ENCODE measurements at regions not wholly inside any gene's neighbourhood (a gene's known extent, or its start where the extent isn't known, plus 50 kb on each side); places are given as distances from the start of the nearest gene placed in this dataset.

- DNase-seq (ENCODE audit: low read depth in 3 of 3, low spot score in 2 of 3): no peak
Measured at GRCh38 chr4:34108391-34108790, 2135.9 kb downstream of the ARAP2 start.

GRCh38 chr4:34112573-34112972, 2131.7 kb downstream of the ARAP2 start:
- no peak for DNase-seq (ENCODE audit: low read depth in 3 of 3, low spot score in 2 of 3)

GRCh38 chr4:34138385-34138784, 2105.9 kb downstream of the ARAP2 start:
- no peak for DNase-seq (ENCODE audit: low read depth in 3 of 3, low spot score in 2 of 3)

- no peak for DNase-seq (ENCODE audit: low read depth in 3 of 3, low spot score in 2 of 3)
Measured at GRCh38 chr4:34139346-34139745, 2105.0 kb downstream of the ARAP2 start.

GRCh38 chr4:34148322-34148908, 2095.9 kb downstream of the ARAP2 start:
- DNase-seq (ENCODE audit: low read depth in 3 of 3, low spot score in 2 of 3): no peak

- no peak for DNase-seq (ENCODE audit: low read depth in 3 of 3, low spot score in 2 of 3)
Measured at GRCh38 chr4:34157547-34157946, 2086.8 kb downstream of the ARAP2 start.

GRCh38 chr4:34158878-34159277, 2085.4 kb downstream of the ARAP2 start:
- DNase-seq (ENCODE audit: low read depth in 3 of 3, low spot score in 2 of 3): no peak

- no peak for DNase-seq (ENCODE audit: low read depth in 3 of 3, low spot score in 2 of 3)
Measured at GRCh38 chr4:34170946-34171345, 2073.4 kb downstream of the ARAP2 start.

GRCh38 chr4:34176609-34177008, 2067.7 kb downstream of the ARAP2 start:
- DNase-seq (ENCODE audit: low read depth in 3 of 3, low spot score in 2 of 3): no peak

GRCh38 chr4:34178476-34178875, 2065.8 kb downstream of the ARAP2 start:
- no peak for DNase-seq (ENCODE audit: low read depth in 3 of 3, low spot score in 2 of 3)

GRCh38 chr4:34181311-34181841, 2062.9 kb downstream of the ARAP2 start:
- no peak for DNase-seq (ENCODE audit: low read depth in 3 of 3, low spot score in 2 of 3)

- no peak for DNase-seq (ENCODE audit: low read depth in 3 of 3, low spot score in 2 of 3)
Measured at GRCh38 chr4:34181891-34182290, 2062.4 kb downstream of the ARAP2 start.

GRCh38 chr4:34182306-34182705, 2062.0 kb downstream of the ARAP2 start:
- no peak for DNase-seq (ENCODE audit: low read depth in 3 of 3, low spot score in 2 of 3)

- no peak for DNase-seq (ENCODE audit: low read depth in 3 of 3, low spot score in 2 of 3)
Measured at GRCh38 chr4:34183926-34184325, 2060.4 kb downstream of the ARAP2 start.

GRCh38 chr4:34187056-34187455, 2057.3 kb downstream of the ARAP2 start:
- DNase-seq (ENCODE audit: low read depth in 3 of 3, low spot score in 2 of 3): no peak

GRCh38 chr4:34191443-34191842, 2052.9 kb downstream of the ARAP2 start:
- DNase-seq (ENCODE audit: low read depth in 3 of 3, low spot score in 2 of 3): no peak

- DNase-seq (ENCODE audit: low read depth in 3 of 3, low spot score in 2 of 3): no peak
Measured at GRCh38 chr4:34193451-34194154, 2050.7 kb downstream of the ARAP2 start.

- DNase-seq (ENCODE audit: low read depth in 3 of 3, low spot score in 2 of 3): no peak
Measured at GRCh38 chr4:34194585-34194984, 2049.7 kb downstream of the ARAP2 start.

- no peak for DNase-seq (ENCODE audit: low read depth in 3 of 3, low spot score in 2 of 3)
Measured at GRCh38 chr4:34196375-34196774, 2047.9 kb downstream of the ARAP2 start.

GRCh38 chr4:34198966-34199365, 2045.3 kb downstream of the ARAP2 start:
- no peak for DNase-seq (ENCODE audit: low read depth in 3 of 3, low spot score in 2 of 3)

GRCh38 chr4:34200535-34200934, 2043.8 kb downstream of the ARAP2 start:
- DNase-seq (ENCODE audit: low read depth in 3 of 3, low spot score in 2 of 3): no peak

GRCh38 chr4:34202154-34202553, 2042.2 kb downstream of the ARAP2 start:
- no peak for DNase-seq (ENCODE audit: low read depth in 3 of 3, low spot score in 2 of 3)

Data from right renal cortex interstitium (tissue), 3 donors.